T47D (cell line): ENCODE measurements at regions not wholly inside any gene's neighbourhood (a gene's known extent, or its start where the extent isn't known, plus 50 kb on each side); places are given as distances from the start of the nearest gene placed in this dataset.

Experiments
- DNase-seq, 2 experiments: peaks; one replicate each; pipeline versions ENCODE4 v3.0.0 to v3.0.0-alpha.2; 2011 to 2012; ENCODE audit warnings: low read depth in 1 of 2, low spot score in 1 of 2
- JUND ChIP-seq: IDR thresholded peaks from 2 replicates; pipeline ENCODE4 v1.6.1; 2012; ENCODE audit warnings: low read depth
- in situ Hi-C: cut with HindIII; loops from 2 replicates; pipeline ENCODE4 v1.10.0; 2016; ENCODE audit warnings: low sequenced_read_pairs, low pct_unique_long_range_greater_than_20kb

DNA sequence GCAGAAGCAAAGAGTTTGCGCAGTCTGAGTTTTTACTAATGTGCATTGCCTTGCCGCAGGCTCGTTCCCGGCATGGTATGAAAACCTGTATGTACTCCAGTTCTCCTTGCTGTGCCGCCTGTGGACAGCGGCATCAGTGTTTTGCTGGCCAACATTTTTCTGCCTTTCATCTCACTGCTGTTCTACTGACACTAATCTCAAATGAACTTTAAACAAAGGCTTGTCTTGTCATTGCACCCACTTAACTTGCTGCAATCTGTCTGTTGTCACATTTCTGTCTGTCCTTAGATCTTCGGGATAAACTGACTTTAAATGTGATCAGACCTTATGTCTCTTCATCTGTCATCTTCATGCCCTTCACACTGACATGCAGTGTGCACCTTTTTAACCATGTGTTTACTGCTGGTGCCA, 71.7 kb upstream of the ZNRF2 start:
- in situ Hi-C loops, result no loop called here
- TF ChIP-seq JUND, result no peak
- DNase-seq, result peak in 1 of 2 experiments; percentile 49

DNA sequence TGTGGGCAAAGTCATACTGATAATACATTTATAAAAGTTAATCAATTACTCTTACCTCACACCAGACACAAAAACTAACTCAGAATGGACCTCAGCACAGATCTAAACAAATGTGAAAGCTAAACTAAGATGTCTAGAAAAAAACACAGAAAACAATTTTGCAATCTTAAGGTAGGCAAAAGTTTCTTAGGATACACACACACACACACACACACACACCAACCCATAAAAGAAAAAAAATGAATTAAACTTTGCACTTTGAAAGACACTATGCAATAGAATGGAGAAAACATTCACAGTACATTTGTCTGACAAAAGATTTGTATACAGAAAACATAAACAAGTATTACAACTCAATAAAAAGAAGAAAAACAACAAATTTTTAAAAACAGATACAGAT, 70.8 kb upstream of the ZNRF2 start:
- in situ Hi-C loops, result no loop called here
- no peak for DNase-seq
- TF ChIP-seq JUND, result no peak

DNA sequence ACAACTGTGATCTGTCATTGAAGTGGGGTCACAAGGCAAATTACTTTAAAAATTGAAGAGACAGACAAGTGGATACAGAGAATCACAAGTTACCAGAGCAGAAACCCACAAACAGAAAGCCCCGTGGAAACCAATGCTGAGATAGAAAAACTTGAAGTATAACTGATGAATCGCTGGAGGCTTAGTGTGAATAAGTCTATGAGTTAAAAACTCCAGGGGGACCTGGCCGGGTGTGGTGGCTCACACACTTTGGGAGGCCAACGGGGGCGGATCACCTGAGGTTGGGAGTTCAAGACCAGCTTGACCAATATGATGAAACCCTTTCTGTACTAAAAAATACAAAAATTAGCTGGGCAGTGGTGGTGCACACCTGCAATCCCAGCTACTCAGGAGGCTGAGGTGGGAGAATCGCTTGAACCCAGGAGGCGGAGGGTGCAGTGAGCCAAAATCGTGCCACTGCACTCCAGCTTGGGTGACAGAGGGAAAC, 69.7 kb upstream of the ZNRF2 start:
- in situ Hi-C loops, result no loop called here
- DNase-seq, result no peak
- no peak for TF ChIP-seq JUND

DNA sequence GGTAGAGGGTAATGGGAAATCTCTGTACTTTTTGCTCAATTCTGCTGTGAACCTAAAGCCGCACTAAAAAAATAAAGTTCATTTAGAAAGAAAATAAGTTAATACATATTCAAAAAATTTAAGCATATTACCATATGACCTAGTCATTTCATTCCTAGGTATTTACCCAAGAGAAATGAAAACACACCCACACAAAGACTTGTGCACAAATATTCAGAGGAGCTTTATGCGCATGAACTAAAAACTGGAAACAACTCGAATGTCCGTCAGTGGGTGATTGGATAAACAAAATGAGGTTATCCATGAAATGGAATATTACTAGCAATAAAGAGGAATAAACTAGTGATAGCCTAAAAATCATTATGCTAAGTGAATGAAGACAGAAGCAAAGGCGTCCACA, 62.6 kb upstream of the ZNRF2 start:
- TF ChIP-seq JUND, result no peak
- in situ Hi-C loops, result no loop called here
- DNase-seq, result no peak

DNA sequence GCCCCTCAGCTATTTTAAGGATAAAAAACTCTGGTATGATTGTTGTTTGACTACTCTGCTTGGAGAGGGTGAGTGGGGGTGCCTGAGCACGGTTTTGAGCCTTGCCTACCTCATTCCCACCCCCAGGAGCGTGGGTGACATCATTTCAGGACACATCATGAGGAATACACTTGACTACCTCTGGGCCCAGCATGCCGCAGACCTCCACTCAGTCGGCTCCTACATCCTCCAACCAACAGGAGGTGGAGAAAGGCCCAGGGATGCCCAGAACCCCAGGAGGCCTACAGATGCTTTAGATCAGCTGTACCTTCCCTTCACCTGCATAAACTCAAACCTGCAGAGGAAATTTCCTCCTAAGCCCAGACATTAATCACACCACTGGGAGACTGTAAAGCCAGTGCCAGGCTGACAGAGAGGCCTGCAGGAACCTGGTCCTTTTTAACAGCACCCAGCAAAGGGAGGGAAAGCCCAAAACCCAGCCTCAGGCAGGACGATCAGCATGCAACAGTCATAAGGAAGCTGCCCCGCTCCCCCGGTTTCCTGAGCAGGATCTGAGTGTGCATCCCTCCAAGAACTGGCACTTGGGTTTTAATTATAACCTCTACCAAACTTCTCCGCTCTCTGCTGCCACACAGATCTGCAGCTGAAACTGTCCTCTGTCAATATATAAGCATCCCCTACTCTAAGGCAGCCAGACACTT, 61.7 kb upstream of the ZNRF2 start:
- no peak for TF ChIP-seq JUND
- no peak for DNase-seq
- in situ Hi-C loops, result no loop called here

DNA sequence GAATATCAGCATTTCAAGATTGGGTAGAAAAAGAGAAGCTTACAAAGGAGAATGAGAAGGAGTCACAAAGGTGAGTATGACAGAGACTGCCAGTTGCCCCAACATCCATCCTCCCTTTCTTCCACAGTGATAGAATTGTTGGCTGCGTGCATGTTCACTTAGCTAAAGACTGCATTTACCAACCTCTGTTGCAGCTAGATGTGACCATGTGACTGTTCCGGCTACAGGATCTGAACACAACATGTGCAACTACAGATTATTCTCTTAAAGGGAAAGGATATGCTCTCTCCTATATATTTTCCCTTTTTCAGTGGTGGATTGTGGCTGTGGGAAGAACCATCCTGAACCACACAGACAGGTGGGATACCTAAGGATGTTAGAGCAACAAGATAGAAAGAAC, 60.5 kb upstream of the ZNRF2 start:
- in situ Hi-C loops, result no loop called here
- TF ChIP-seq JUND, result no peak
- DNase-seq, result no peak

DNA sequence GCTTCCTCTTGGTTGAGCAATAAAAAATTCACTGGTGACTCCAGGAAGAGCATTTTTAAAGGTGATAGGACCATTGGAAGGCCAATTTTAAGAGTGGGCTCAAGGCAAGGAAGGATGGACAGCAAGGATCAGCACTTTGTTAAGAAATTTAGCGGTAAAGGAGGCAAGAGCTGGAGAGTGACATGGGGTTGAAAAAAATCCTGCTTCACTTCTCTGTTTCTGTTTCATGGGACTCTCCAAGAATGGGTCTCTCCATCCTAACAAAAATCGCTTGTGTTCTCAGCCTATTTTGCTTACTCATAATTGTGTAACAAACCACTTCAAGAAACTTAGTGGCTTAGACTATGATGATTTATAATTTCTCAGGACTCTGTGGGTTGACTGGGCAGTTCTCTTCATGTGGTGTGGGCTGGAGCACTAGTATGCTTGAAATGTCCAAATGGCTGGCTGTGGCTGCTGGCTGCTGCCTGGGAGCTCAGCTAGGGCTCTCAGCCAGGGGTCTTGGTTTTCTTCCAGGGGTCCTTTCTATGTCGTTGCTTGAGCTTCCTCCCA, 59.8 kb upstream of the ZNRF2 start:
- in situ Hi-C loops, result no loop called here
- no peak for DNase-seq
- TF ChIP-seq JUND, result no peak

DNA sequence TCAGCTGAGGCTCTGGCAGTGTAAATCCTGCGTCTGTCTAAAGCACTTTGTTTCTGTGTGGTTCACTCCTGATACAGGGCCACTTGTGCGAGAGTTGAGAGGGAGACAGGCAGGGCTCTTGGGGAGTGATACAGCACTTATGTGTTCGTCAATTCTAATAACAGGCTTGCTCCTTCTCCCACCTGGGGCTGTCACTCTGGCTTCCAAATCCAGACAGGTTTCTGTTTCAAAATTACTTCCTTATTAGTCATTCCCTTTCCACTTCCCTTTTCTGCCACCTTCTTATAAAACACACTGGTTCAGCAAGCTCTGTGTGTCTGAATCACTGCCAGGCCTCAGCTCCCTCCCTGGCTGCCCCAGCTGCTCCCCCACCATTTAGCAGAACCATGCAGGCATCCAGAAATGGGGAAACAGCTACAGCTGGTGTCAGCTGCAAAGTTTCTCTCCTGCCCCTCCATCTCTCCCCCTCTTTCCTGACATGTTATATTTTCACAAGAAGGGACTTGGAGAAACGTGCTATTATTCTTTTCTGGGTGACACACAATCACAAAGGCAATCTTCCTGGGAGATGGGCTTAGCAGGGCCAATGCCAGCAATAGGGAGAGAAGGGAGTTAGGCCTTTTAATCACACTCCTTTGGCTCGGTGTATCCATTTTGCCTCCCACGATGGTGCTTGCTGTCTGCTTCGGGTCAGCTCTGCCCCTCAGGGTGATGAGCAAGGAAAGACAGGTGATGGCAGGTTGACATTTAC, 58.4 kb upstream of the ZNRF2 start:
- in situ Hi-C loops, result no loop called here
- peak; percentile 55 to 88 for DNase-seq
- TF ChIP-seq JUND, result peak; percentile 62; the same call in 1 of the 2 replicates

DNA sequence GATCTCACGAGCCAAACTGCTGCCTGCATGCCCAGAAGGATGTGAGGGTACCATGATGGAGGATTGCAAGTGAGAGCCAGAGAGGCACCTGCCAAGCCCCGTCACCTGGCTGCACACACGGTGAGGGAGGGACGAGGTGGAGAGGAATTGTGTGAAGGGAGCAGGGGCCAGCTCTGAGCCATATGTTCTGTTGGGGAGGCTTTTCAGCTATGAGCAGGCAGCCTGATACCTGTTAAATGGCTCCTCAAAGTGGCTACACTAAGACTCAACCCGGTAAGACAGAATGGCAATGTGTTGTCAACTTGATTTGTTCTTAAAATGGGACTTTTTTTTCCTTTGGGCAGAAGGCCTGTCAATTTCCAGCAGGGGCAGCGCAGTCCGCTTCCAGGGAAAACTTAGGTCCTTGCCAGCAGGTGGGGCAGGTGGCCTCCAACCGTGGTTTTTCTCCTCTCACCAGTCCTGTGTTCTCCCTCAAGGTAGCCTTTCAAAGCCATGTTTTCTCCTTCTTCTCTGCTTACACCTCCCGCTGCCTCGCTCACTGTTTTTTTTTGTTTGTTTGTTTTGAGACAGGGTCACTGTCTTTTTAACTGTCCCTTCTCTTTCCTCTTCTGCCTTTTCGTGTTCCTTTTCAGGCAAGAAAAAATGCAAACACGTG, 57.7 kb upstream of the ZNRF2 start:
- TF ChIP-seq JUND, result no peak
- in situ Hi-C loops, result no loop called here
- peak; percentile 35 to 89 for DNase-seq

DNA sequence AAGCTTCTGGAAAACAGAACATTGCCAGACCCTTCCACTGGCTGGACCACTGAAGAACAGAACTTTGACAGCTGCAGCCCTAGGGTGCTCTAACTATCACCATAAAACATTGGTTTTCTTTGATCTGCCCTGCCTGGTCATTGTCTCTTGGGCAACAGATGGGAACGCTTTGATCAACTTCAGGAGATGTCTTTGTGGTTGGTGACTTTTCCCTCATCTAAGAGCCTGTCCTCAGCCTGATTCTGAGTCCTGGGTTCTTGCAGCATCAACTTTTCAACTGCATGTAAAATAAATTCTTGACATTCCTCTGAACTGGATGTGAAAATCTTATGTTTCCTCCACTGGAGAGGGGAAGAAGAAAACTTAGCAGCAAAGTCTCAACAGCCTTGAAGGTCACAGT, 53.1 kb upstream of the ZNRF2 start:
- no peak for DNase-seq
- in situ Hi-C loops, result no loop called here
- no peak for TF ChIP-seq JUND

DNA sequence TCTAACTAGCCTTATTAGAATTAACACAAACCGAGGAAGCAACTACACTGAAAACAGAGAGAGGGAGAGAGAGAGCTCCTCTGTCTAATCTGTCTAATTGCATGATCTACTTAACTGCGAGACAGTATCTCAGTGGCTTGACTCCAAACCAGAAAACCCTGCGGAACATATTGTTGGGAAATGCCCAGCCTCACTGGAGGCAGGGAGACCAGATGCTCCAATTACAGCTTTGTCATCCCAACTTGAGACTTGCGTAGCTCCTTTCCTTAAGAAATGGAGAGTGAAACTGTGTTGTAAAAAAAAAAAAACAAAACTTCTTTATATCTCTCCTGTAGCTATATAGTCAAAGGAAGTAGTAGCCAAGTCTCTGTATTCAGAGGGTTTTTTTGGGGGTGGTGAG, 52.0 kb upstream of the ZNRF2 start:
- in situ Hi-C loops, result no loop called here
- TF ChIP-seq JUND, result no peak
- no peak for DNase-seq
